CD4-positive, alpha-beta T cell treated with Interleukin-15 for 1 hour (primary cell): ENCODE measurements at regions not wholly inside any gene's neighbourhood (a gene's known extent, or its start where the extent isn't known, plus 50 kb on each side); places are given as distances from the start of the nearest gene placed in this dataset.
"Not testable (repeated sequence)": the region's sequence is repeated elsewhere in the genome, so short reads cannot be mapped to it uniquely, and the experiment has no call there.

Experiments
- DNase-seq: peaks from one replicate; pipeline ENCODE4 v3.0.0-alpha.2; 2020

DNA sequence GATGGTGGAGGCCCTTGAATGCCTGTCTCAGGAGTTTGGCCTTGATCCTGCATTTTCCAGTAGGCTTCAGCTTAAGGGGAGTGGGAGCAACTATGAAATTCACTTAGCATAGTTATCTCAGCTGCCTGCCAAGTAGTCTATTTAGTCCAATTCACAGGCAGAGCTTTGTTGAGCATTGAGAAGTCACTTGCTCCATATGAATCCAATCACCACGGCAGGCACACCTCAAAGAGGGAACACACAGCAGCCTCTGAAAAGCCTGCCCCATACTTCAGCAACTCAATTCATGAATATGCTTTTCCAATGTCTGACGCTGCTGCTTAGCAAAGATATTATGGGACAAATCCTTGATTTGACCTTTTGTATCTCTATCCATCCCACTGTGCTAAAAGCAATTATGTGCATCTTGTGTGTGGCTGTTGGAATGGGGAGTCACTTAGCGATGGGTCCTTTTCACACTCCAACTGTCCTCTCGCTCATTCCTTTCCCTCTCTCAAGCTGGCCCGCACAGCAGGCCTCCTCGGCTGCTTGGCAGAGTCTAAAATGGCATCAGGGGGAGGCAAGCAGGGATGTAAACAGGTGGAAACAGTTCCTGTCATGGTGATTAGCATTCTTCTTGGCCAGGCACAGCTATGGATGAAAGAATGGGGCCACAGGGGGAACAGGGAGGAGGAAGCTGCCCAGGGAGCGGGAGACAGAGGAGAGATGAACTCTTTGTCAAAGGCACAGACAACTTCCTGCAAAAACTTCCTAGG, 56.0 kb upstream of the LRPPRC start:
- no peak for DNase-seq

DNA sequence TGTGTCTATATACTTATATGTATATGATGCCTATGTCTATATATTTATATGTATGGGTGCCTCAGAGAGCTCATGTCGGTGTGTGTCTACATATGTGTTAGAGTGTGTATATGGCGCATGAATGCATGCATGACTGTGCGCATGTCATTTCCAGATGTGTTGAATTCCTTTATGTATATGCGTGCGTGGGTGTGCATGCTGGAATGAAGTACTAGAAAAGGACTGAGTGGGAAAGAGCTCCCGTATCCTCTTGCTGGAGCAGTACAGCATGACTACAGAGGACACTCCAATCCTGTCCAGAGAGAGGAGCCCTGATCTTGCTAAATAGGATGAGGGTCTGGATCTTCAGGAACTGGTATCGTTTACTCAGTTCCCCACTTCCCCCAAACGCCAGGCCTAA, 56.8 kb upstream of the LRPPRC start:
- DNase-seq = no peak

DNA sequence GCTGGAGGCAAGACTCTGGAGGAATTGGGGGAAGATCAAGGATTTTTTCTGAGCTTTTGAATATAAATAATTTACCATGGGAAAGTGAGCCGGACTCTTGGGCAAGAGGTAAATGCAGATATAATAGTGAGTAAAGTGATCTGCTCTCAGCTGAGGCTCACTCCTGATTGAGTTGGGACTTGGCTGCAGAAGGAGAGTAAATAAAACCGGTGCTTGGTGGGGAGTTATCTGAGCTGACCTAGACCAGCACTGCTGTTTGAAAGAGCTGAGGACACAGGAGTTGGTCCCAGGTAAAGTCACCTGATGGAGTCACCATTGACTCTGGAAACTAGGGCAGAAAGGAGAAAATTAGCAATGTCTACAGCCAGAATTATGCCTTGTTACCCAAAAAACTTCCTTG, 57.3 kb upstream of the LRPPRC start:
- DNase-seq = no peak

DNA sequence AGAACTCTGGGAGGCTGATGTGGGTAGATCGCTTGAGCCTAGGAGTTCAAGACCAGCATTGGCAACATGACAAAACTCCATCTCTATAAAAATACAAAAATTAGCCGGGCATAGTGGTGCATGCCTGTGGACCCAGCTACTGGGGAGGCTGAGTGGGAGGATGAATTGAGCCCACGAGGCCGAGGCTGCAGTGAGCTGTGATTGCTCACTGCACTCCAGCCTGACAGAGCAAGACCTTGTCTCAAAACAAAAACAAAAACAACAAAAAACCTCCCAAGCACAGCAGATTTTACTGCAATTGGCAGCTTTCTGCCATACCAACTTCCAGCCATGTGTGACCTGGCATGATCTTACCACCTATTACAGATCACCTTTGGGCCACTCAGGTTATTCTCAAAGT, 57.7 kb upstream of the LRPPRC start:
- no peak for DNase-seq

DNA sequence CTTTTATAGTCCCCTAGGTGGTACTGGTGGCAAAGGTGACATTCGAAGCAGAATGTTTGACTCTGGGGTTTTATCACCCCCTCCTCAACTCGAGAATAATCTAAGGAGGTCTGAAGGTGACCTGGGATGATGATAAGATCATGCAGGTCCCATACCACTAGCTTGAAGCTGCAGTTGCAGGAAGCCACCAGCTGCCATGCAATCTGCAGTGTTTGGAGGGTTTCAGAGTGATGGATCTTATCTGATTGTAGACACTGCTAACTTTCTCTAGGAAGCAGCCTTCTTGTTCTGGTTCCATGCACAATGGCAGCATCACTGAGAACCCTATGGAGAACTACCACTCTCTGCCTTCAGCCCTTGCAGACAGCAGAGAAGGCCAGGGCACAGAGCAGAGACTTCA, 59.4 kb upstream of the LRPPRC start:
- no peak for DNase-seq

DNA sequence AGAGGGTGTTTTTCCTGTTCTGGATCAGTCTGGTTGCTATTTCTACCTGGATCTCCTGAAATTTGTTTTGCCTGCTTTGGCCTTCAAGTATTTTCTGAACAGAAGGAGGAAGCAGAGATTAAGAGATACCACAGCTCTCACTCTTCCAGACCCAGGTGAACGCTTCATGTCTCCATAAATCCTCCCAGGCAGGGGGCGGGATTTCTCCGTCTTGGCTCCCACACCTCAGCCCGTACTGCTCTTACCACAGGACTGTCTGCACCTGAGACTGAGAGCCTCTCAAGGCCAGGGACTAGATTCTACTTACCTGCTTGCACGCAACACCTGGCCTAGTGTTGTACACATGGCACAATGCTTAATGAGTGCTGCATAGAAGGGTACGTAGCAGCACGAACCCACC, 59.9 kb upstream of the LRPPRC start:
- no peak for DNase-seq

DNA sequence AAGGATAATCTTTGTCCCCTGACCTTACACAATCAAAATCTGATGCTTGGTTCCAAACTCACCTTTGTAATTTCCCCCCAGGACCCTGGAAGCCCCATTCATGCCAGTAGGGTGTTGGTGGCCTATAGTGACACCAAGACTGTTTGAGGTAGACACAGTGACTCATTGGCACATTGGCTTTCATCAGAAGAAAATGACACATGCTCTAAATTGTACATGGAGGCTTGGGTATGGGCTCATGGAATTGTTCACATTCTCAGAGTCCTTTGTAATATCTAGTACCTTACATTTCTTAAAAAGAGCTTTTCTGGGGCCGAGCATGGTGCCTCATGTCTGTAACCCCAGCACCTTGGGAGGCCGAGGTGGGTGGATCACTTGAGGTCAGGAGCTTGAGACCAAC, 61.2 kb upstream of the LRPPRC start:
- DNase-seq = no peak

DNA sequence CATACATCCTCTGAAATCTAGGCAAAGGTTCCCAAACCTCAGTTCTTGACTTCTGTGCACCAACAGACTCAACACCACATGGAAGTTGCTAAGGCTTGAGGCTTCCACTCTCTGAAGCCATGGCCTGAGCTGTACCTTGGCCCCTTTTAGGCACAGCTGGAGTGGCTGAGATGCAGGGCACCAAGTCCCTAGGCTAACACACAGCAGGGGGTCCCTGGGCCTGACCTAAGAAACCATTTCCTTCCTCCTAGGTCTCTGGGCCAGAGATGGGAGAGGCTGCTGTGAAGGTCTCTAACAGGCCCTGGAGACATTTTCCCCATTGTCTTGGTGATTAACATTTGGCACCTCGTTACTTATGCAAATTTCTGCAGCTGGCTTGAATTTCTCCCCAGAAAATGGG, 64.5 kb upstream of the LRPPRC start:
- DNase-seq = not testable (repeated sequence)

DNA sequence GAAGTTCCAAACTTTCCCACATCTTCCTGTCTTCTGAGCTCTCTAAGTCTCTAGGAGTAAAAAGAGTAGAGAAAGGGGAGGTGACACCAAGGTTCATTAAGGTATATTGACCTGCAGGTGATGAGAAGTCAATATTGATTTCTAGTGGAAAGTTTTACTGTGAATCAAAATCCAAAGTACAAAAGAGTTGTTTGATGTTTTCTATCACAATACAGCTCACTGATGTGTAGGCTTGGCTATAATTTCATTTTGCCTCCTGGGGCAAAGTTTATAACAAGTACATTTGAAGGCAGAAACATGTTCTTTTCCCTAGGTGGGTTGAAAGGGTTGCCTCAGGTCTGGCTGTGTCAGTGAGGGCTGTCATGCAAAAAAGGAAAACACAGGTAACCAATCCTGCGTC, 65.2 kb upstream of the LRPPRC start:
- no peak for DNase-seq

DNA sequence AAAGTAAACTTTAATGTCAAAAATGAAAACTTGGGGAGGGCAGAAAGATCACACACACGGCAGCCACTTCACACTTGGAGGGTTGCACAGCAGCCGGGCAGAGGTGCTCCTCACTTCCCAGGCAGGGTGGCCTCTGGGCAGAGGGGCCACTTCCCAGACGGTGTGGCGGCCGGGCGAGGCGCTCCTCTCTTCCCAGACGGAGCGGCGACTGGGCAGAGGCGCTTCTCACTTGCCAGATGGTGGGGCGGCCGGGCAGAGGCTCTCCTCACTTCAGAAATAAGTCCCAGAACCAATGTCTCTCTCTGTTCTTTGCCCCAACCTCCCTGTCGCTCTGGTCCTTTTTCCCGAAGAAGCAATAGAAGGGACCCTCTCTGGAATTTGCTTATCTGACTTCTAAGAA, 65.7 kb upstream of the LRPPRC start:
- no peak for DNase-seq

DNA sequence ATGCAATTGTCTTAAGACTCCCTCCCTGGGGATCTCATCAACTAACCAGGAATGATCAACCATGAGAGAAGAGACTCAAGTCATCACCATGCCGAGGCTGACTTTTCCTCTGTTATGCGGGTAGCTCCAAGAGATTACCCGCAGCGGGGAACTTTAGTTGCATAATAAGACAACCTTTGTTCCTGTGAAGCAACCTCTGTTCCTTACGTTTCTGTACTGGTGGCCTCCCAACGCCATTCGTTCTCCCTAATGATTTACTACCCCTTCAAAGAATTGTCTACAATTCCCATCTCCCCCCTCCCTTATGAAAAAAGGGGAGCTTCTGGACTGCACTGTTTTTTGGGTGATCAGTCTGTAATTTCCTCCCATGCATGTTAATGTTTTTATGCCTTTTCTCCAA, 66.1 kb upstream of the LRPPRC start:
- no peak for DNase-seq

DNA sequence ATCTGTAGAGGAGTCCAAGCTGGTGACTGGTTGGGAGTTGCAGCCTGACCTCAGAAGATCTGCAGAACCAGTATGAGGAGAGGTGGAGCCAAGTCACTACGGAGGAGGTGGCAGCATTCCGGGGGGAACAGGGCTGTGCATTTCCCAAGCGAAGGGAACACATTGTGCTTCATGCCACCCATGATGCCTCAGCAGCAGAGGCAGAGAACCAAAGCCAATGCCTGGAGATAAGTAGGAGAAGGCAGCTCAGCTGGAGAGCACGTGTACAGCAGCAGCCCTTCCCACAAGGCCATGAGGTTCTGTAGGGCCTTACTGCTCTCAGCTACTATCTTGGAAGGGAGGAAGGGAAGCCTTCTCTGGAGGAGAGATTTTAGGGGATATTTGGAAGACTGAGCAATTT, 67.2 kb upstream of the LRPPRC start:
- DNase-seq = no peak

DNA sequence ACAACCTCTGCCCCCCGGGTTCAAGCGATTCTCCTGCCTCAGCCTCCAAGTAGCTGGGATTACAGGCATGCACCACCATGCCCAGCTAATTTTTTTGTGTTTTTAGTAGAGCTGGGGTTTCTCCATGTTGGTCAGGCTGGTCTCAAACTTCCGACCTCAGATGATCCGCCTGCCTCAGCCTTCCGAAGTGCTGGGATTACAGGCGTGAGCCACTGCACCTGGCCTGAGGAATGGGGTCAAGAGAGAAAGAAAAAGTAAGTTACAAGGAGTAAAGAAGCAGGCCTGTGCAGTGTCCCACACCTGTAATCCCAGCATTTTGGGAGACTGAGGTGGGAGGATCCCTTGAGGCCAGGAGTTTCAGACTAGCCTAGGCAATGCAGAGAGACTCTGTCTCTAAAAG, 68.5 kb upstream of the LRPPRC start:
- DNase-seq = not testable (repeated sequence)

DNA sequence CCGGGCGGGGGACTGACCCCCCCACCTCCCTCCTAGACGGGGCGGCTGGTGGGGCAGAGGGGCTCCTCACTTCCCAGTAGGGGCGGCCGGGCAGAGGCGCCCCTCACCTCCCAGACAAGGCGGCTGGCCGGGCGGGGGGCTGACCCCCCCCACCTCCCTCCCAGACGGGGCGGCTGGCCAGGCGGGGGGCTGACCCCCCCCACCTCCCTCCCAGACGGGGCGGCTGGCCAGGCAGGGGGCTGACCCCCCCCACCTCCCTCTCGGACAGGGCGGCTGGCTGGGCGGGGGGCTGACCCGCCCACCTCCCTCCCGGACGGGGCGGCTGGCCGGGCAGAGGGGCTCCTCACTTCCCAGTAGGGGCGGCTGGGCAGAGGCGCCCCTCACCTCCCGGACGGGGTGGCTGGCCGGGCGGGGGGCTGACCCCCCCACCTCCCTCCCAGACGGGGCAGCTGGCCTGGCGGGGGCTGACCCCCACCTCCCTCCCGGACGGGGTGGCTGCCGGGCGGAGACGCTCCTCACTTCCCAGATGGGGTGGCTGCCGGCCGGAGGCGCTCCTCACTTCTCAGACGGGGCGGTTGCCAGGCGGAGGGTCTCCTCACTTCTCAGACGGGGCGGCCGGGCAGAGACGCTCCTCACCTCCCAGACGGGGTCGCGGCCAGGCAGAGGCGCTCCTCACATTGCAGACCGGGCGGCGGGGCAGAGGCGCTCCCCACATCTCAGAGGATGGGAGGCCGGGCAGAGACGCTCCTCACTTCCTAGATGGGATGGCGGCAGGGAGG, 71.4 kb upstream of the LRPPRC start:
- not testable (repeated sequence) for DNase-seq

DNA sequence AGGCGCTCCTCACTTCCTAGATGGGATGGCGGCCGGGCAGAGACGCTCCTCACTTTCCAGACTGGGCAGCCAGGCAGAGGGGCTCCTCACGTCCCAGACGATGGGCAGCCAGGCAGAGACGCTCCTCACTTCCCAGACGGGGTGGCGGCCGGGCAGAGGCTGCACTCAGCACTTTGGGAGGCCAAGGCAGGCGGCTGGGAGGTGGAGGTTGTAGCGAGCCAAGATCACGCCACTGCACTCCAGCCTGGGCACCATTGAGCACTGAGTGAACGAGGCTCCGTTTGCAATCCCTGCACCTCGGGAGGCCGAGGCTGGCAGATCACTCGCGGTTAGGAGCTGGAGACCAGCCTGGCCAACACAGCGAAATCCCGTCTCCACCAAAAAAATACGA, 72.0 kb upstream of the LRPPRC start:
- not testable (repeated sequence) for DNase-seq

DNA sequence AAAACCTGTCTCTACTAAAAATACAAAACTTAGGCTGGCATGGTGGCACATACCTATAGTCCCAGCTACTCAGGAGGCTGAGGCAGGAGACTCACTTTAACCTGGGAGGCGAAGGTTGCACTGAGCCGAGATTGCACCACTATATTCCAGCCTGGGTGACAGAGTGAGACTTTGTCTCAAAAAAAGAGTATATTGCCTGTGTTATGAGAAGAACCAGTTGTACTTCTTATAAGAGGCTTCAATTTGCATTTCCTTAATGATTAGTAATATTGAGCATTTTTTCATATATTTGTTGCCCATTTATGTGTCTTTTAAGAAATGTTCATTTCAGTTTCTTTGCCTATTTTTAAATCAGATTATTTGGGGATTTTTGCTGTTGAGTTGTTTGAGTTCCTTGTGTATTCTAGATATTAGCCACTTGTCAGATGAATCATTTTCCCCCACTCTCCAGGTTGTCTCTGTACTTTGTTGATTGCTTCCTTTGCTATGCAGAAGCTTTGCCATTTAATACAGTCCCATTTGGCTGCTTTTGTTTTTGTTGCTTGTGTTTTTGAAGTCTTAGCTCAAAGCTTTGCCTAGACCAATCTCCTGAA, 75.8 kb upstream of the LRPPRC start:
- DNase-seq = no peak

DNA sequence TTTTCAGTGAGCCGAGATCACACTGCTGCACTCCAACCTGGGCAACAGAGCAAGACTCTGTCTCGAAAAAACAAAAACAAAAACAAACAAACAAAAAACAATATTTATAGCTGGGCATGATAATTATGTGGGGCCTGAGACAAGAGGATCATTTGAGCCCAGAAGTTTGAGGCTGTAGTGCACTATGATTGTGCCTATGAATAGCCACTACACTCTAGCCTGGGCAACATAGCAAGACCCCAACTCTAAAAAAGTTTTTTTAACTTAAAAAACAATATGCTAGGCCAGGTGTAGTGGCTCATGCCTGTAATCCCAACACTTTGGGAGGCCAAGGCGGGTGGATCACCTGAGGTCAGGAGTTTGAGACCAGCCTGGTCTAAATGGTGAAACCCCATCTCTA, 77.9 kb upstream of the LRPPRC start:
- DNase-seq = not testable (repeated sequence)

DNA sequence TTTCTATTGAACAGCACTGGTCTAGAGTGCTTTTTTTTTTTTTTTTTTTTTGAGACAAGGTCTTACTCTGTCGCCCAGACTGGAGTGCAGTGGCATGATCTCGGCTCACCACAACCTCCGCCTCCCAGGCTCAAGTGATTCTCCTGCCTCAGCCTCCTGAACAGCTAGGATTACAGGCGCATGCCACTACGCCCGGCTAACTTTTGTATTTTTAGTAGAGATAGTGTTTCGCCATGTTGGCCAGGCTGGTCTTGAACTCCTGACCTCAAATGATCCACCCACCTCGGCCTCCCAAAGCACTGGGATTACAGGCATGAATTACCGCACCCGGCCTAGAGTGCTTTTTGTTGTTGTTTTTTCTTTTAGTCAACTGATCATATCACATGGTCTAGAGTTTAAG, 79.0 kb upstream of the LRPPRC start:
- not testable (repeated sequence) for DNase-seq

DNA sequence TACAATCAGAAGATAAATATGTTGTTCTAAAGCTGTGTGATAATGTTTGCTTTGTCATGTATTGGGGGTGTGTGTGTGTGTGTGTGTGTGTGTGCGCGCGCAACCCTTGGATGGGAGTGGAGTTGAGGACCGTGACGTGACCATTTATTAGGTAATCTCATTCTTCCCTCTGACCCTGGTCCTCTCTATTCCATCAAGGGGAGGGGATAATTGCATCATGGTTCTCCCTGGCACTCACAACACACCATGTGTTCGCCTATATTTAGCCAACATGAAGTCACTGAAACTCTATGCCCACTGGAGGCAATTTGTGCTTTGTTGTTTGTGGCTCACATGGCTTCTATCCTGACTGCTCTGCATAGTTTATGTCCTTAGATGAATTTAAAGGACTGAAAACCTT, 79.8 kb upstream of the LRPPRC start:
- DNase-seq = no peak

DNA sequence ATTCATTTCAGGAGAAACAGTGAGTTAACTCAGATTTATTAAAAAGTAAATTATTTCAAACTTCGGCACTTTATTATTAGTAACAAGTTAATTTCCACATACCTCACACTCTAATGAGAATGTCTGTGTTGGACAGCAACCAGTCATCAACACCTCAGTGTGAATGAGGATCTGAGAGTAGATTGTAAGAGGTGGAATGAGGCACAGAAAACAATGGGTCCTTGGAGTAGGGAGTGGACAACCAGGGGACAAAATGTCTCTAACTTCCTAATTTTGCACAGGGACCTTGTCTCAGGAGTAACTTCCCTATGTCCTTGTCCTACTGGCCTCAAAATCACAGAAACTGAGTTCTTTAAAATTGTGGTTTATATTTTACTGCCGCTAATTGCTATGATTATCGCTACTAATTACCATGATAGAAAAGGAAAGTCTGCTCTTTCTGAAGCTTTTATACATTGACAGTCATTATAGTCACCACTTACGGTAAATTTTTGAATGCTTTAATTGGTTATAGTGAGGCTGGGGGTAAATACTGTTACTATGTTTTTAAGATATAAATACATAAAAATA, 82.2 kb upstream of the LRPPRC start:
- DNase-seq = no peak

DNA sequence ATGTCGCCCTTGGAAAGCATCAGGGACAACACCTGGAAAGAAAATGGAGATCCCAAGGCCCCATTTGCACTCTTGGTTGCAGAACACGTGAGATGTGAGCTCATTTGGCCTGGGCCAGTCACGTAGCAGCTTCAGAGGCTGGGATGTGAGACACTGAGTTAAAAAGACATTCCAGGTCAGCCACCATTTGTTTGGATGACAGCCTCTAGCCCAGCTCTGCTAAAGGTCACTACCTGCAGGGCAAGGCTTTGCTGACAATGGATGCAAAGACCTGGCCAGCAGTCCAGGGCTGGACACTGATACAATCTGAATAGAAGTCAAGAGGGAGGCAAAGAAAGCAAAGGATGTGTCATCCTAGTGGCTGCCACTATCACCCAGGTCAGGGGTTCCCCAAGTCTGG, 83.9 kb upstream of the LRPPRC start:
- DNase-seq = no peak

DNA sequence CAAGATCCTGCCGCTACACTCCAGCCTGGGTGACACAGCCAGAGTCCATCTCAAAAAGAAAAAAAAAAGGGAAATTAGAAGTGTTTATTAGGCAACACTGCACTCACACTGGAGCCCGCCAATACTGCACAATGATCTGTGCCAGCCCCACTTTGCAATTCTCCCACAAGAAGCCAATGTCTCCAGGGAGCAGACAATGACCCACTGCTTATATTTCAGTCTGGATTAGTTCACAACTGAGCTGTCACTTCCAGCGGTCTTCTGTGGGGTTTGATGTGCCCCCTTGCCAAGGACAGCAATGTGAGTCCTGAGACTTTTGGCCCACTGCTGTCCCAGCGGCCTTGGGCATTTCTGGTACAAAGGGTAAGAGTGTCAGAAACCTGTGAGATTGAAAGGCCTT, 85.6 kb upstream of the PPM1B start:
- no peak for DNase-seq

DNA sequence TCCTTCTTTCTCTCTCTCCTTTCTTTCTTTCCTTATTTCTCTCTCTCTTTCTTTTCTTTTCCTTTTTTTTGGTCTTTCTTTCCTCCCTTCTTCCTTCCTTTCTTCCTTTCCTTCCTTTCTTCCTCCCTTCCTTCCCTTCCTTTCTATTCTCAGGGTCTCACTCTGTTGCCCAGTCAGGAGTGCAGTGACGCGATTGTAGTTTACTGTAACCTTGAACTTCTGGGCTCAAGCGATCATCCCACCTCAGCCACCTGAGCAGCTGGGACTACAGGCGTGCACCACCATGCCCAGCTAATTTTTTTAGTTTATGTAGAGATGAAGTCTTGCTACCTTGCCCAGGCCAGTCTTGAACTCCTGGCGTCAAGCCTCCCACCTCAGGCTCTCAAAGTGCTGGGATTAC, 83.8 kb upstream of the PPM1B start:
- DNase-seq = no peak

DNA sequence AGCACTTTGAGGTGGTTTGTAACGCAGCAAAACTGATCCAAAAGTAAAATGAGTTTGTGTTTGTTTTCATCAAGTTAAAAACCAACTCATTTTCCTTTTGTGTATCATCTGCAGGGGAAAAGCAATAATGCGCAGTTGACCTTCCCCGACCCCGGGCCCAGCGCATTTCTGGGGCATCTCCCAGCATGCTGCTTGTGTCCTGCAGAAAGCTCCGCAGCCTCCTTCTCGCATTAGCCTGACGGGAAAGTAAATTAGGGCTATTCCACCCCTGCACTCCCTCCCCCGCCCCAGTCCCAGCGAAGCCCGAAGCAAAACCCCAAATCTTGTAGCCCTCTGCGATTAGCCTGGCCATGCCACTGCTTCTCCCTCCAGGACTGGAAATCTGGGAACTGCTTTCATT, 82.0 kb upstream of the PPM1B start:
- DNase-seq = no peak
